NCI-H1694 treated with DMSO at 0.1 percent for 48 hours (cell line): ENCODE measurements at regions not wholly inside any gene's neighbourhood (a gene's known extent, or its start where the extent isn't known, plus 50 kb on each side); places are given as distances from the start of the nearest gene placed in this dataset.

ENCODE experiments used
- DNase-seq: peaks from one replicate; lab custom pipeline; 2025; lab: John Stamatoyannopoulos, UW

GRCh38 chr20:6693178-6693807 lies 74.2 kb upstream of the BMP2 start:
- no peak for DNase-seq

DNA sequence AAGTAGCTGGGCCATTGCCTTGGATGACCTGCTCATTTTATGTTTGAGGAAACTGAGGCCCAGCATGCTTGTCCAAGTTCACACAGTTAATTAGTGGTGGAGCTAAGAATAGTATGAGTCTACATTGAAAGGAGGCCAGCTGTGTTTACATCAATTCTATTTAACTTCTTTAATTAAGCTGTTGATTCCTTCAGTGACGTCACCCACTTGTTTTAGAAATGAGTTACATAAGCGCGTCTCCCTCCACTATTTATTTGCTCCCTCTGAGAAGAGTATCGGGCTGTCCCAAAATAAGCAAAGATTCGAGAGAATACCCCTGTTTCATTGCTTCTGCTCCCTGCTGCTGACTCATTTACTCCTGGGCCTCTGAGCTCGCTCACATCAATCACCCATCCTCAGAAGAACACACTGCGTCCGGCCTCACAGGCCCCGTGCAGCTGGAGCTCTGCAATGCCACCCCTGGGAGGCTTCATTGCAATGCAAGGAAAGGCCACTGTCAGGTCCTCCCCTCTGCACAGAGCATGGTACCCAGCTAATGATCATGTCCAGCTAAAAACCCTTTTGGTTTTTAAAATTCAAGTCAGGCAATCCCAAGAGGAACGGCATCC lies 74.8 kb upstream of the BMP2 start:
- no peak for DNase-seq

- no peak for DNase-seq
Observed at GRCh38 chr20:6691516-6691915, 76.0 kb upstream of the BMP2 start.

DNA sequence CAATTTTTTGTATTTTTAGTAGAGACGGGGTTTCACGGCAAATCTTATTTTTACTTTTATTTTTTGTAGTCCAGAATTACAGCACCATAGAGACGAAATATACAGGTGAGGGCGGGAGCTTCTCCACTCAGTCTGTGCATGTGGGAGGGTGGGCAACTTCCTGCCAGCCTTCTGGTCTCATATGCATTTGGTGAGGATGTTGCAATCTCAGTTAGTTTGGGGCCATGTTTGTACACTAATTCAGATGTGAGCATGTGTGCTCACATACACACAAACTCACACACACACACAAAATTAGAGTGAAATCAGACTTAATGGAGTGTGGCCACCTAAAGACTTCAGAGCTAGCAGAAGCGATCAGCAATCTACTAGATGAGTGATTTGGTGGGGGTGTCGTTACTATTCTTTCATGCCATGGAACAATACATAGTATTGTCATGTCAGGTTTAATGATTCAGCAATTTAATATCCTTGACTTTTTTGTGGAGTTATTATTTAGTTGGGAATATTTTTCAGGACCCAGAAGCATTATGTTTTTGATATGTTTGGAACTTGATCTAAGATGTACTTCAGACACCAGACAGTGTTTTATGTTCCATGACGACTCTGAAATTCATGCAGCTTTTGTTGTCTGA lies 78.0 kb upstream of the BMP2 start:
- no peak for DNase-seq

DNA sequence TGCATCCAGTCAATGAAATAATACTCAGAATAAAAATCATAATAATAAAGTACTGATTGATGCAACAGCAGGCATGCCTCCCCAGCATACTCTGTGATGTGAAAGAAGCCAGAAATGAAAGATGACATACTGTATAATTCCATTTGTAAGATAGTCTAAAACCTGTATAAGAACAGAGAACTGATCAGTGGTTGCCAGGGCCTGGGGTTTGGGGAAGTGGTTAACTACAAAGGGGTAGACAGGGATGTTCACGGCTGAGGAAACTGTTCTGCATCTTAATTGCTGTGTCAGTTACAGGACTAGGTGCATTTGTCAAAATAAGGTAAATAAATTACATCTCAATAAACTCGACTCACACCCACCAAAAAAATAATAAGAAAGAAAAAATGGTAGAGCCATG lies 81.3 kb upstream of the BMP2 start:
- no peak for DNase-seq

GRCh38 chr20:6685626-6686025 lies 81.9 kb upstream of the BMP2 start:
- no peak for DNase-seq

GRCh38 chr20:6685181-6685582 lies 82.3 kb upstream of the BMP2 start:
- no peak for DNase-seq

- no peak for DNase-seq
Observed at GRCh38 chr20:6683021-6683977, 84.2 kb upstream of the BMP2 start.

GRCh38 chr20:6680854-6681253 lies 86.6 kb upstream of the BMP2 start:
- no peak for DNase-seq

DNA sequence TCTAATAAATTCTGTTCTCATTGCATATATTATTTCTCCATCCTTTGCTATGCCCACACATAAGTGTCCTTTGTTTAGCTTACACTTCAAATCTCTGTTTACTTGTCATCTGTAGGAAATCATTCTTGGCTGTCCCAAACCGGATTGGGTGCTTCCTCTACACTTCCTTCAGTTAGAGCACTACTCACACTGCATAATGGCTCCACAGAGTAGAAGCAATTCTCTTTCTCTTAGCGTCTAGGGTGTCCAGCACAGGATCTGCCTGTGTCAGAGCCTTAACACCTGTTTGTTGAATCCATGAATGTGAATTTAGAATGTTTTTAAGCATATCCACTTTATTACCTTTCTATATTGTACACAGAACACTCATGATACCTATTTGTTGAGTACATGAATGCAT lies 87.0 kb upstream of the BMP2 start:
- DNase-seq = no peak

DNA sequence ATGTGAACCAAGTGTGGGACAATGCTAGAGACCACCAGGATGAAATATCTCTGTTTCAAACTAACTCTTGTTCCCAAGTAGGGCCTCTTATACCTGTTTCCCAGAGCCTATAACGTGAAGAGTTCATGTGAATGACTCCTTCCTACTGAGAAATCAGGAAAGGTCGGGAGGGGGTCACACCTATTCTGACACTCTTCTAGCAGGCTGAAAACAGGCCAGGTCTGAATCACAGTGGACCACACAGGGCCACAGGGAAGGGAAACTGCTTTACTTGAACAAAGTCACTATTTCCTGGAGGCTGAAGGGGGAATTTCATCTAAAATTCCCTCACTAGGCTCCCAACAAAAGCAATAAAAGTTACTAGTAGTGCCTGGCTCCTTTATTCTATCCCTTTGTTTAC lies 88.4 kb upstream of the BMP2 start:
- DNase-seq = no peak

- no peak for DNase-seq
Observed at GRCh38 chr20:6678101-6678500, 89.4 kb upstream of the BMP2 start.

DNA sequence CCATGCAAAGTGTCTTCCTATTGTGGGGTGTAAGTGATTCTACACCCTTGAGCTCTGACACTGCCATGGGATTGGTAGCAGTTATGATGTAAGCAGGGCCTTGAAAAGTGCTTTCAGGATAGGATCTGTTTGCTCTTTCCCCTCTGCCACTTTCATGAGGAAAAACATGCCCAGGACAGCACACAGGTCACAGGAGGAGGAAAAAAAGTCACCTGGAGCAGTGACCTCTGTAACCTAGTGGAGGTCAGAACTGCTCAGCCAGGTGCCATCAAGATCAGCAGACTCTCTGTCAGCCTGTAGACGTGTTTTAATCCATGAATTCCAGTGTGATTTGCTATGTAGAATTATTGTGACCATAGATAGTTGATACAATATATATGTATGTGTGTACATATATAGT lies 92.7 kb upstream of the BMP2 start:
- DNase-seq = no peak

- no peak for DNase-seq
Observed at GRCh38 chr20:6673071-6673470, 94.4 kb upstream of the BMP2 start.

- DNase-seq = no peak
Observed at GRCh38 chr20:6671829-6672228, 95.7 kb upstream of the BMP2 start.

- no peak for DNase-seq
Observed at GRCh38 chr20:6668546-6668945, 98.9 kb upstream of the BMP2 start.

DNA sequence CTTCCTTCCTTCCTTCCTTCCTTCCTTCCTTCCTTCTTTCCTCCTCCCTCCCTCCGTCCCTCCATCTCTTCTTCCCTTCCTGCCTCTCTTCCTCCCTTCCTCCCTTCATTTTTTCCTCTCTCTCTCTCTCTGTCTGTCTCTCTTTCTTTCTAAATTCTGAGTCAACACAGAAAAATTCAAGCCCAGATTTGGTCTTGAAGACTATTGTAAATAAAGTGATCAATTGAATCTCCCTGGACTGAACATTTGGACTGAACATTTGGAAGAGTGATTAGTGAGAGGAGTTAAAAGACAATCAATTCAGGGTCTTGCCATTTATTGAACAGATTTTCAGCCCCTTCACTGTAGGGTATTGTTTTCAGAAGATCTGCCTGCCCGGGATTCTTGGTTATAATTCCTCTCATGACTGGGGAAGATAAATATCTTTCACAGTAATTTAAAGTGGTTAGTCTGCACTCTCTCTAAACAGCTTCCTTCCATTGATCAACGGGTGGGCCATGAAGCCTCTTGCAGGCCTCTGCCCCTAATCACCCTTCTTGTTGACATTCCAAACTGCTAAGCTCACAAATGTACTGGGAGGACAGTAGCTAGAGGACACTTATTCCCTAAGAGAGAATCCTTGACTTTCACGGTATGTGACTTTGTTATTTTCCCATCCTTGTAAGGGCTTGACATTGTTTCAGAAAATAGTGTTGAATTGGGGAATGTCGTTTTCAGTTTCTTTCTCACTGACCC lies 101.7 kb upstream of the BMP2 start:
- no peak for DNase-seq

DNA sequence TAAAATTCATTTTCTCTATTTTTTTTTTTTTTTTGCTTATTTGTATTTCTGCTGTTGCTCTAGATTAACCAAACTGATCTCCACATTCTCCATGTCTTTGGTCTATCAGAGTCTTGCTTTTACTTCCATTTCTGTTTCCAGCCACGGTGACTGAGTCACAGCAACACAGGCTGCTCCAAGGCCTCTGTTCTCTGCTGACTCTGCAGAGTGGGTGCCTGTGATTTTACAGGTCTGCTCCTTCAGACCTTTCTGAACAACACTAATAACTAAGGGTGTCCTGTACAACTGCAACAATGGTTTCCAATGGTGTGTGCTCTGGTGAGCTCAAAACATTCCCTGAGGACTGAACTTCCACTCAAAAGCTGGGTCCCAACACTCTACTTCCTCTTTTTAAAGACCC lies 102.3 kb upstream of the BMP2 start:
- no peak for DNase-seq

- DNase-seq = no peak
Observed at GRCh38 chr20:6664574-6664973, 102.9 kb upstream of the BMP2 start.

DNA sequence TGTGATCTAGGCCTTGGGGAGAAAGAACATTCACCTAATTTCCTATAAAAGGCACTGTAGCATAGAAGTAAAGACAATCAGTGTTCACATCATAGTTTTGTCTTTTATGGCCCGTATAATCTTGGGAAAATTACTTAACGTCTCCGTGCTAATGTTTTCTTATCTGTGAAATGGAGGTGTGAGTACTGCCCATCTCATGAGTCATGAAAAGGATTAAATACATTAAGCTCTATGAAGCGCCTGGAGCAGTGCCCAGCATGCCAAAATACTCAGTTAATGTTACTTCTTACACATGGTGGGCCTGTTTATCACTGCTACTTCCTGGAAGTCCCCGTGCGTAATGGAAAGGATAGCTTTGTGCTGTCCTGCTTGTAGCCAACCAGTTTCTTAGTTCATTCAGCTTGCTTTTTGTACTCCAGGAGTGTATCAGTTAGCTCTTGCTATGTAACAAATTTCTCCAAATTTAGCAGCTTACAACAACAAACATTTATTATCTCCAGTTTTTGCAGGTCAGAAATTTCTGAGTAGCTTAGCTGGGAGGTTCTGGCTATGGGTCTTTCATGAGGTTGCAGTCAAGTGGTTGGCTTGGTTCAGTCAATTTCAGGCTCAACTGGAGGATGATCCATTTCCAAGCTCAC lies 103.6 kb upstream of the BMP2 start:
- DNase-seq = no peak

DNA sequence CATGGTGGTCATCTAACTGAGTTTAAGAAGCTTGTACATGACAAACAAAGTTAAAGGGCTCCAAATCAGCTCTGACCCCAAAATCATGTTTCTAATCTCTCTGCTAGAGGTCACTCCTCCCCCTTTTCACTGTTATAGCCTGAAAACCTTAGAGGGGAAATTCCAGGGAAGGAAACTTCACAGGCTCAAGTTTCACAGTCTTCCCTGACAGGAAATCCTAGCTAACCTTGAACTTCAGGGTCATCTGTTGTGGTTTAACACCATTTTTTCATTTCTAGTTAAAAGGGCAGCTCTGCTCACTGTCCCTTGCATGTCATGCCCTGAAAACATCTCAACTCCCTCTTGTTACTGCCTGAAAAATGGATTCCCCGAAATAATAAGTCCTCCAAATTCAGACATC lies 104.4 kb upstream of the BMP2 start:
- no peak for DNase-seq

- no peak for DNase-seq
Observed at GRCh38 chr20:6662309-6662708, 105.2 kb upstream of the BMP2 start.
